Hepatocyte (in vitro differentiated cells): ENCODE measurements at regions not wholly inside any gene's neighbourhood (a gene's known extent, or its start where the extent isn't known, plus 50 kb on each side); places are given as distances from the start of the nearest gene placed in this dataset.

Experiments
- DNase-seq: peaks from one replicate; pipeline ENCODE4 v3.0.0-alpha.2; 2016; ENCODE audit warnings: low spot score
- H2AFZ ChIP-seq: fragments of 200-600 bp; sonication (generic); 2 replicates; pipeline ENCODE4 v1.6.0; 2016; ENCODE audit warnings: antibody characterized with exemption, mild to moderate bottlenecking
- H3K27ac ChIP-seq: fragments of 200-600 bp; sonication (generic); 2 replicates; pipeline ENCODE4 v1.5.1; 2016; ENCODE audit warnings: mild to moderate bottlenecking
- H3K27me3 ChIP-seq: fragments of 200-600 bp; sonication (generic); 2 replicates; pipeline ENCODE4 v1.6.1; 2016
- H3K36me3 ChIP-seq: fragments of 200-600 bp; sonication (generic); replicated peaks from 2 replicates; pipeline ENCODE4 v1.5.1; 2016; ENCODE audit warnings: low read depth; ENCODE audit not compliant: insufficient read depth
- H3K4me1 ChIP-seq: fragments of 200-600 bp; sonication (generic); 2 replicates; pipeline ENCODE4 v1.5.1; 2016; ENCODE audit warnings: mild to moderate bottlenecking, moderate library complexity; ENCODE audit not compliant: insufficient read depth
- H3K4me2 ChIP-seq: fragments of 200-600 bp; sonication (generic); 2 replicates; pipeline ENCODE4 v1.6.0; 2016
- H3K4me3 ChIP-seq: fragments of 200-600 bp; sonication (generic); 2 replicates; pipeline ENCODE4 v1.5.1; 2016; ENCODE audit warnings: mild to moderate bottlenecking
- H3K79me2 ChIP-seq: fragments of 200-600 bp; sonication (generic); 2 replicates; pipeline ENCODE4 v1.6.0; 2017; ENCODE audit warnings: mild to moderate bottlenecking
- H3K9me2 ChIP-seq: fragments of 200-600 bp; sonication (generic); replicated peaks from 2 replicates; pipeline ENCODE4 v1.6.0; 2017; ENCODE audit warnings: mild to moderate bottlenecking; ENCODE audit not compliant: insufficient read depth
- H3K9me3 ChIP-seq: fragments of 200-600 bp; sonication (generic); 2 replicates; pipeline ENCODE4 v1.5.1; 2016; ENCODE audit warnings: low read depth, mild to moderate bottlenecking
- H4K20me1 ChIP-seq: fragments of 200-600 bp; sonication (generic); 2 replicates; pipeline ENCODE4 v1.6.0; 2016; ENCODE audit warnings: mild to moderate bottlenecking; ENCODE audit not compliant: insufficient read depth, poor library complexity, severe bottlenecking
- EZH2 ChIP-seq: fragments of 200-600 bp; sonication (generic); IDR thresholded peaks from 2 replicates; pipeline ENCODE4 v1.6.1; 2016; ENCODE audit warnings: antibody characterized with exemption, mild to moderate bottlenecking, borderline replicate concordance
- EZH2phosphoT487 ChIP-seq: fragments of 200-600 bp; sonication (generic); IDR thresholded peaks from one replicate; pipeline ENCODE4 v1.6.1; 2018; ENCODE audit warnings: antibody characterized with exemption, mild to moderate bottlenecking, low read depth, moderate library complexity; ENCODE audit not compliant: unreplicated experiment, severe bottlenecking
- WGBS: methylation state at CpG from one replicate; pipeline ENCODE4 v1.1.6; 2016; ENCODE audit warnings: low lambda C conversion rate; ENCODE audit errors: missing lambda C conversion rate; 5-methylcytosine and 5-hydroxymethylcytosine counted together
- TF ChIP-seq, protein P1 (sequence below): fragments of 200-600 bp; sonication (generic); IDR thresholded peaks from 2 replicates; pipeline ENCODE4 v1.5.1; 2016; ENCODE audit warnings: antibody characterized with exemption, mild to moderate bottlenecking; ENCODE audit not compliant: poor library complexity

GRCh38 chr15:47614360-47615011 lies 102.8 kb upstream of the SEMA6D start:
- Histone ChIP-seq H3K36me3 (no peaks in the 10 kb centered on the region), H3K9me3 (no peaks in the 10 kb centered on the region), H3K4me3 (no peak overlapping the region), H3K79me2 (no peaks in the 10 kb centered on the region), H4K20me1 (no peaks in the 10 kb centered on the region), H2AFZ (no peak overlapping the region), H3K4me2 (no peak overlapping the region), H3K4me1 (no peaks in the 10 kb centered on the region), H3K9me2 (no peaks in the 10 kb centered on the region), H3K27ac (no peak overlapping the region), H3K27me3 (no peaks in the 10 kb centered on the region)
- TF ChIP-seq, protein P1, sequence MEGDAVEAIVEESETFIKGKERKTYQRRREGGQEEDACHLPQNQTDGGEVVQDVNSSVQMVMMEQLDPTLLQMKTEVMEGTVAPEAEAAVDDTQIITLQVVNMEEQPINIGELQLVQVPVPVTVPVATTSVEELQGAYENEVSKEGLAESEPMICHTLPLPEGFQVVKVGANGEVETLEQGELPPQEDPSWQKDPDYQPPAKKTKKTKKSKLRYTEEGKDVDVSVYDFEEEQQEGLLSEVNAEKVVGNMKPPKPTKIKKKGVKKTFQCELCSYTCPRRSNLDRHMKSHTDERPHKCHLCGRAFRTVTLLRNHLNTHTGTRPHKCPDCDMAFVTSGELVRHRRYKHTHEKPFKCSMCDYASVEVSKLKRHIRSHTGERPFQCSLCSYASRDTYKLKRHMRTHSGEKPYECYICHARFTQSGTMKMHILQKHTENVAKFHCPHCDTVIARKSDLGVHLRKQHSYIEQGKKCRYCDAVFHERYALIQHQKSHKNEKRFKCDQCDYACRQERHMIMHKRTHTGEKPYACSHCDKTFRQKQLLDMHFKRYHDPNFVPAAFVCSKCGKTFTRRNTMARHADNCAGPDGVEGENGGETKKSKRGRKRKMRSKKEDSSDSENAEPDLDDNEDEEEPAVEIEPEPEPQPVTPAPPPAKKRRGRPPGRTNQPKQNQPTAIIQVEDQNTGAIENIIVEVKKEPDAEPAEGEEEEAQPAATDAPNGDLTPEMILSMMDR = no peak
- no peak for TF ChIP-seq EZH2phosphoT487
- no peak for TF ChIP-seq EZH2
- WGBS = 76% methylated on average over 2 of the region's 2 CpGs
- no peak for DNase-seq

- Histone ChIP-seq H3K4me1 (no peaks in the 10 kb centered on the region), H3K27ac (no peak overlapping the region), H3K79me2 (no peaks in the 10 kb centered on the region), H3K4me3 (no peak overlapping the region), H3K9me2 (no peaks in the 10 kb centered on the region), H3K9me3 (no peaks in the 10 kb centered on the region), H2AFZ (no peak overlapping the region), H3K4me2 (no peak overlapping the region), H3K36me3 (no peaks in the 10 kb centered on the region), H3K27me3 (no peaks in the 10 kb centered on the region), H4K20me1 (no peaks in the 10 kb centered on the region)
- 85% methylated on average over 4 of the region's 4 CpGs for WGBS
- TF ChIP-seq EZH2 (no peak), EZH2phosphoT487 (no peak)
- TF ChIP-seq, protein P1 = no peak
- DNase-seq = no peak
These were observed 100.4 kb upstream of the SEMA6D start for GRCh38 chr15:47616876-47617275.

GRCh38 chr15:47618241-47618640 lies 99.1 kb upstream of the SEMA6D start:
- Histone ChIP-seq H3K27me3 (no peaks in the 10 kb centered on the region), H3K27ac (no peak overlapping the region), H4K20me1 (no peaks in the 10 kb centered on the region), H3K4me3 (no peak overlapping the region), H3K36me3 (no peaks in the 10 kb centered on the region), H3K9me2 (no peaks in the 10 kb centered on the region), H3K9me3 (no peaks in the 10 kb centered on the region), H3K4me2 (no peak overlapping the region), H3K4me1 (no peaks in the 10 kb centered on the region), H3K79me2 (no peaks in the 10 kb centered on the region), H2AFZ (no peak overlapping the region)
- 88% methylated on average over 4 of the region's 4 CpGs for WGBS
- TF ChIP-seq EZH2 (no peak), EZH2phosphoT487 (no peak)
- TF ChIP-seq, protein P1 = no peak
- DNase-seq = no peak
